Spleen (tissue), 11 donors: ENCODE measurements at regions not wholly inside any gene's neighbourhood (a gene's known extent, or its start where the extent isn't known, plus 50 kb on each side); places are given as distances from the start of the nearest gene placed in this dataset.

ENCODE experiments used
- DNase-seq: peaks from one replicate; pipeline ENCODE4 v3.0.0-alpha.2; 2020
- H3K27ac ChIP-seq, 8 donors: fragments of 200-600 bp; sonication (generic) in 7 of 8; 1 replicate in 4 of 8; 2 replicates in 4 of 8; pipeline versions ENCODE4 v1.5.0 to v1.8.0; 2016 to 2021; ENCODE audit warnings: inconsistent platforms in 4 of 8, mild to moderate bottlenecking in 4 of 8, moderate library complexity in 1 of 8
- H3K27me3 ChIP-seq, 7 donors: fragments of 200-600 bp; sonication (generic) in 6 of 7; replicated peaks in 1 of 7; 1 replicate in 4 of 7; 2 replicates in 3 of 7; pipeline versions ENCODE4 v1.5.0 to v1.8.0; 2016 to 2021; ENCODE audit warnings: inconsistent platforms in 3 of 7, mild to moderate bottlenecking in 1 of 7
- H3K36me3 ChIP-seq, 6 donors: fragments of 200-600 bp; sonication (generic) in 5 of 6; 1 replicate in 4 of 6; 2 replicates in 2 of 6; pipeline versions ENCODE4 v1.5.0 to v1.8.0; 2016 to 2021; ENCODE audit warnings: inconsistent platforms in 2 of 6
- H3K4me1 ChIP-seq, 6 donors: fragments of 200-600 bp; sonication (generic) in 5 of 6; 1 replicate in 3 of 6; 2 replicates in 3 of 6; pipeline versions ENCODE4 v1.5.0 to v1.8.0; 2016 to 2021; ENCODE audit warnings: inconsistent platforms in 3 of 6
- H3K4me3 ChIP-seq, 8 donors: fragments of 200-600 bp; sonication (generic) in 7 of 8; 1 replicate in 4 of 8; 2 replicates in 4 of 8; pipeline versions ENCODE4 v1.5.0 to v1.8.0; 2016 to 2021; ENCODE audit warnings: inconsistent platforms in 4 of 8, mild to moderate bottlenecking in 4 of 8, moderate library complexity in 2 of 8
- H3K9me3 ChIP-seq, 8 donors: fragments of 200-600 bp; sonication (generic) in 7 of 8; 1 replicate in 4 of 8; 2 replicates in 4 of 8; pipeline versions ENCODE4 v1.5.0 to v1.8.0; 2016 to 2021; ENCODE audit warnings: inconsistent platforms in 4 of 8
- POLR2A ChIP-seq, 3 donors: fragments of 450-650 bp; IDR thresholded peaks; one replicate each; pipeline ENCODE4 v1.5.1; 2017; ENCODE audit warnings: antibody characterized with exemption in 3 of 3, mild to moderate bottlenecking in 1 of 3
- POLR2AphosphoS5 ChIP-seq, 3 donors: sonication (generic); formaldehyde crosslinking; IDR thresholded peaks; one replicate each; pipeline ENCODE4 v1.5.1; 2017; ENCODE audit warnings: antibody characterized with exemption in 3 of 3
- WGBS, 5 donors: extraction: QIAGEN DNeasy Blood & Tissue Kit in 3 of 5; methylation state at CpG; one replicate each; pipeline versions ENCODE4 v1.1.5 to v1.1.7; 2013 to 2018; 5-methylcytosine and 5-hydroxymethylcytosine counted together
- intact Hi-C: fragments of 100-400 bp; cut with DNase I; formaldehyde crosslinking; loops from one replicate; pipeline ENCODE4 v1.15.0; 2023; ENCODE audit warnings: low total_unique reads
- TF ChIP-seq, protein P1 (sequence below), 11 experiments: fragments of 200-600 bp in 7 of 11; fragments of 450-650 bp in 4 of 11; sonication (generic) in 4 of 11; IDR thresholded peaks in 8 of 11; conservative IDR thresholded peaks in 3 of 11; 1 replicate in 7 of 11; 2 replicates in 4 of 11; pipeline versions ENCODE4 v1.4.0 to v1.8.0; 2016 to 2021; ENCODE audit warnings: antibody characterized with exemption in 11 of 11, inconsistent platforms in 4 of 11, mild to moderate bottlenecking in 1 of 11
- donor health status: healthy with polysubstance abuse.
- donor health status: DM: no; HTN: no; CAD: no; lungs with moderate emphysema.
- donor health status: DM: no; HTN: no; CAD: no.
- donor health status: Bipolar disorder and iron deficiency.
- donor health status: healthy.
- donor health status: DM: no; HTN: no; CAD: no.
- donor health status: DM: yes; HTN: yes; CAD: no.

DNA sequence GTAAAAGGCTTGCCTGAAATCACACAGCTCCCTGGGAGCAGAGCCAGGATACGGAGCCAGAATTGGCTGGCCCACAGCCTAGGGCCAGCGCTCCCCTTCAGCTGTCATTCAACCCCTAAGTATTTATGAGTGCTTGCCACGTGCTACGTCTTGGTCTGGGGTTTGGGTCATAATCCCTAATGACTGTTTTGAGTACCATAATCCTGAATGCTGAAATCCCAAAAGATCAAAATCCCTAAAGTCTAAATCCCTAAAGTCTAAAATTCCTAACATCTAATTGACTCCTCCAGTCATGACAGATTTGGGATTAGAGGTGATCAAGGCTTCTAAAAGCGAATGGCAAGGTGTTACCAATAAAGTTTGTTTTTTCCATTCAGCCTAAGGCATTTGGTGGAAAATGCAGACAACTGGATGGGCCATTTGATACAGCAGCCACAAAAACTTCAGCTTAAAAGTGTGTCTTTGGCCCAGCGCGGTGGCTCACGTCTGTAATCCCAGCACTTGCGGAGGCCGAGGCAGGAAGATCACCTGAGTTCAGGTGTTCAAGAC lies 59.8 kb upstream of the PRR5 start:
- no peak for DNase-seq
- Histone ChIP-seq H3K9me3 (no peaks in the 10 kb centered on the region), H3K27ac (no peak overlapping the region), H3K4me1 (peaks cover 0 to 9% (median 2%) of the 10 kb centered on the region in 6 donors), H3K36me3 (no peaks in the 10 kb centered on the region), H3K4me3 (no peak overlapping the region), H3K27me3 (peaks cover 0 to 29% (median 0%) of the 10 kb centered on the region in 7 donors)
- TF ChIP-seq POLR2A (IDR thresholded peaks at IDR 0.05), result no peak
- no peak for TF ChIP-seq POLR2AphosphoS5 (IDR thresholded peaks at IDR 0.05)
- TF ChIP-seq, protein P1, sequence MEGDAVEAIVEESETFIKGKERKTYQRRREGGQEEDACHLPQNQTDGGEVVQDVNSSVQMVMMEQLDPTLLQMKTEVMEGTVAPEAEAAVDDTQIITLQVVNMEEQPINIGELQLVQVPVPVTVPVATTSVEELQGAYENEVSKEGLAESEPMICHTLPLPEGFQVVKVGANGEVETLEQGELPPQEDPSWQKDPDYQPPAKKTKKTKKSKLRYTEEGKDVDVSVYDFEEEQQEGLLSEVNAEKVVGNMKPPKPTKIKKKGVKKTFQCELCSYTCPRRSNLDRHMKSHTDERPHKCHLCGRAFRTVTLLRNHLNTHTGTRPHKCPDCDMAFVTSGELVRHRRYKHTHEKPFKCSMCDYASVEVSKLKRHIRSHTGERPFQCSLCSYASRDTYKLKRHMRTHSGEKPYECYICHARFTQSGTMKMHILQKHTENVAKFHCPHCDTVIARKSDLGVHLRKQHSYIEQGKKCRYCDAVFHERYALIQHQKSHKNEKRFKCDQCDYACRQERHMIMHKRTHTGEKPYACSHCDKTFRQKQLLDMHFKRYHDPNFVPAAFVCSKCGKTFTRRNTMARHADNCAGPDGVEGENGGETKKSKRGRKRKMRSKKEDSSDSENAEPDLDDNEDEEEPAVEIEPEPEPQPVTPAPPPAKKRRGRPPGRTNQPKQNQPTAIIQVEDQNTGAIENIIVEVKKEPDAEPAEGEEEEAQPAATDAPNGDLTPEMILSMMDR (IDR thresholded peaks at IDR 0.05 in 8 of 11, conservative IDR thresholded peaks at IDR 0.05 in 3 of 11), result no peak
- intact Hi-C loops, result no loop called here
- 72 to 92% (median 88%) methylated on average over 10 of the region's 10 CpGs for WGBS, 5 donors

DNA sequence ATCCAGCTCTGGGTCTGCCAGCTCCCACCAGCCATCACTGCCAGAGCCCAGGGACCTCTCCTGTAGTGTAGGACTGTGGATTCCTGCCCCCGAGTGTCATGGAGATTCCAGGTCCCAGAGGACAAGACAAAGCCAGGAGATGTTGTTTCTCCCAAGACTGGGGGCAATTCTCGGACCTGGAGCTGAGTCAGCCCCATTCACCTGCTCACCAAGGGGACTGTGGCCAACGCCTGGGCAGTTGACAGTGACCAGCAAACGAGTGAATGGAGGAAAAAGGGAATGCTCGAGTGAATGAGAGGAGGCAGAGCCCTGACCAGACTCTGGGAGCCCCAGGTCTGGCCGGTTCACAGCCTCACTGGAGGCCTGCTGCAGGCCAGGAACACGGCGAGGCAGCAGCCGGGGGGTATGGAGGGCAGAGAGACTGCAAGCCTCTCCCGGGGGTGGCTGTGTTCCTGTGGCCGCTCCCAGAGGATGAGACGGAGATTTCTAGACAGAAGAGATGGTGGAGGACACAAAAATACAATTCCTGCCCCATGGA lies 61.3 kb upstream of the PRR5 start:
- DNase-seq, result peak; percentile 41
- peaks cover 0 to 9% (median 2%) of the 10 kb centered on the region in 6 donors for H3K4me1 ChIP-seq
- intact Hi-C loops, result no loop called here
- H3K4me3 ChIP-seq, result no peak overlapping the region
- H3K27me3 ChIP-seq, result peaks cover 0 to 24% (median 0%) of the 10 kb centered on the region in 7 donors
- H3K9me3 ChIP-seq, result no peaks in the 10 kb centered on the region
- H3K27ac ChIP-seq, result no peak overlapping the region
- WGBS, 5 donors, result 75 to 84% (median 80%) methylated on average over 11 to 12 of the region's 12 CpGs
- TF ChIP-seq POLR2A (IDR thresholded peaks at IDR 0.05) (no peak), POLR2AphosphoS5 (IDR thresholded peaks at IDR 0.05) (no peak)
- TF ChIP-seq, protein P1 (IDR thresholded peaks at IDR 0.05 in 8 of 11, conservative IDR thresholded peaks at IDR 0.05 in 3 of 11), result no peak
- no peaks in the 10 kb centered on the region for H3K36me3 ChIP-seq

DNA sequence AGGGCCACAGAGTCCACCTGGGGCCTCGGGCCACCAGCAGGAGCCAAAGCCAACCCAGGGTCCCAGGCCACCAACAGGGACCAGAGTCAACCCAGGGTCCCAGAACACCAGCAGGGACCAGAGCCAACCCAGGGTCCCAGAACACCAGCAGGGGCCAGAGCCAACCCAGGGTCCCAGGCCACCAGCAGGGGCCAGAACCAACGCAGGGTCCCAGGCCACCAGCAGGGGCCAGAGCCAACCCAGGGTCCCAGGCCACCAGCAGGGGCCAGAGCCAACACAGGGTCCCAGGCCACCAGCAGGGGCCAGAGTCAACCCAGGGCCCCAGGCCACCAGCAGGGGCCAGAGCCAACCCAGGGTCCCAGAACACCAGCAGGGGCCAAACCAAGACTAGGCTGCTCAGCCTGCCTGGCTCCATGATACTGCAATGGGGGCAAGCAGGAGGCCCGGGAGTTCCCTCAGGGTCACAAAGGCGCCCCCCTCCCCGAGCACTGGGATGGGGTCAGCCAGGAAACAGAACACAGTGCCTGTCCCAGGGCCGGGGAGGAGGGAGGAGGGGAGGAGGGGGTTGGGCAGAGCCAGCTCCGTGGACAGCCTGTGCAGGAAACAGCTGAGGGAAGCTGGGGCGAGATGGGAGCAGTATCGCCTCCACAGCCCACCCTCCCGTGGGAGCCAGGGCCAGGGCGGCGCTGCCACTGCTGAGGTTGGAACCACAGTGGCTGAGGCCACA lies 62.0 kb upstream of the PRR5 start:
- 7 to 80% (median 21%) methylated on average over 1 to 12 of the region's 12 CpGs for WGBS, 5 donors
- peaks cover 0 to 23% (median 0%) of the 10 kb centered on the region in 7 donors for H3K27me3 ChIP-seq
- H3K4me1 ChIP-seq, result peaks cover 0 to 10% (median 2%) of the 10 kb centered on the region in 6 donors
- no peaks in the 10 kb centered on the region for H3K36me3 ChIP-seq
- intact Hi-C loops, result no loop called here
- no peak overlapping the region for H3K27ac ChIP-seq
- H3K9me3 ChIP-seq, result no peaks in the 10 kb centered on the region
- TF ChIP-seq, protein P1 (IDR thresholded peaks at IDR 0.05 in 8 of 11, conservative IDR thresholded peaks at IDR 0.05 in 3 of 11), result no peak
- TF ChIP-seq POLR2AphosphoS5 (IDR thresholded peaks at IDR 0.05) (no peak), POLR2A (IDR thresholded peaks at IDR 0.05) (no peak)
- peak; percentile 66 for DNase-seq
- no peak overlapping the region for H3K4me3 ChIP-seq
